MM.1S (cell line): ENCODE measurements at regions not wholly inside any gene's neighbourhood (a gene's known extent, or its start where the extent isn't known, plus 50 kb on each side); places are given as distances from the start of the nearest gene placed in this dataset.

Experiments used
- EZH2 ChIP-seq: fragments of 300-600 bp; sonication (generic); optimal IDR thresholded peaks from 2 replicates; pipeline ENCODE3; 2017; ENCODE audit warnings: low read depth, mild to moderate bottlenecking, antibody characterized with exemption, low read length, mixed read lengths
- EZH2phosphoT487 ChIP-seq: fragments of 300-600 bp; sonication (generic); IDR thresholded peaks from 2 replicates; pipeline ENCODE4 v1.6.1; 2018; ENCODE audit warnings: antibody characterized with exemption, low read length
- TF ChIP-seq, protein P1 (sequence below): fragments of 300-600 bp; sonication (generic); IDR thresholded peaks from 2 replicates; pipeline ENCODE4 v1.5.1; 2016; ENCODE audit warnings: antibody characterized with exemption, low read length, mixed read lengths

DNA sequence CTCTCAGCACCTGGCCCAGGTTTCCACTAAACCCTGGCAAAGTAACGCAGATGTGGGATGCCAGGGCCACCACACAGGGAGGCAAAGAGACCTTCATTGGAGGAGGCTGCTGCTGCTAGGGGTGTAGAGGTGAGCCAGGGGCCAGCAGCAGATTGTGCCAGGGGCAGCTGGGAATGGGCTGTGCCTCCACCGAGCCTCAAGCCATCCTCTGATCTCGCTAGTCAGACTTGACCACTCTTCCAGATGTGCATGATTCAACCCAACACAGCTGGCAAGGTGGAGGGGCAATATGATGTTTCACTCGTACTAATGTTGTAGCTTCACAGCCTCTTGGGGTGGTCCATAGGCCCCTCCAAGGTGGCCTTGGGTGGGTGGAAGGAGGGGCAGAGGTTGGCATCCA lies 73.0 kb upstream of the MRPS6 start:
- no peak for TF ChIP-seq EZH2
- TF ChIP-seq, protein P1, sequence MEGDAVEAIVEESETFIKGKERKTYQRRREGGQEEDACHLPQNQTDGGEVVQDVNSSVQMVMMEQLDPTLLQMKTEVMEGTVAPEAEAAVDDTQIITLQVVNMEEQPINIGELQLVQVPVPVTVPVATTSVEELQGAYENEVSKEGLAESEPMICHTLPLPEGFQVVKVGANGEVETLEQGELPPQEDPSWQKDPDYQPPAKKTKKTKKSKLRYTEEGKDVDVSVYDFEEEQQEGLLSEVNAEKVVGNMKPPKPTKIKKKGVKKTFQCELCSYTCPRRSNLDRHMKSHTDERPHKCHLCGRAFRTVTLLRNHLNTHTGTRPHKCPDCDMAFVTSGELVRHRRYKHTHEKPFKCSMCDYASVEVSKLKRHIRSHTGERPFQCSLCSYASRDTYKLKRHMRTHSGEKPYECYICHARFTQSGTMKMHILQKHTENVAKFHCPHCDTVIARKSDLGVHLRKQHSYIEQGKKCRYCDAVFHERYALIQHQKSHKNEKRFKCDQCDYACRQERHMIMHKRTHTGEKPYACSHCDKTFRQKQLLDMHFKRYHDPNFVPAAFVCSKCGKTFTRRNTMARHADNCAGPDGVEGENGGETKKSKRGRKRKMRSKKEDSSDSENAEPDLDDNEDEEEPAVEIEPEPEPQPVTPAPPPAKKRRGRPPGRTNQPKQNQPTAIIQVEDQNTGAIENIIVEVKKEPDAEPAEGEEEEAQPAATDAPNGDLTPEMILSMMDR = no peak
- no peak for TF ChIP-seq EZH2phosphoT487
